GM18507 (cell line): ENCODE measurements at regions not wholly inside any gene's neighbourhood (a gene's known extent, or its start where the extent isn't known, plus 50 kb on each side); places are given as distances from the start of the nearest gene placed in this dataset.
A peak's percentile ranks its signal among the peaks of the same experiment; 100 is the strongest.

Source experiments
- DNase-seq: peaks from one replicate; pipeline ENCODE4 v3.0.0; 2011; ENCODE audit warnings: low read depth; ENCODE audit not compliant: insufficient read length; ENCODE audit errors: extremely low spot score
- FAIRE-seq: peaks from 2 replicates; lab custom pipeline; 2011; peaks lifted over from hg19 to GRCh38; lab: Jason Lieb, UNC

DNA sequence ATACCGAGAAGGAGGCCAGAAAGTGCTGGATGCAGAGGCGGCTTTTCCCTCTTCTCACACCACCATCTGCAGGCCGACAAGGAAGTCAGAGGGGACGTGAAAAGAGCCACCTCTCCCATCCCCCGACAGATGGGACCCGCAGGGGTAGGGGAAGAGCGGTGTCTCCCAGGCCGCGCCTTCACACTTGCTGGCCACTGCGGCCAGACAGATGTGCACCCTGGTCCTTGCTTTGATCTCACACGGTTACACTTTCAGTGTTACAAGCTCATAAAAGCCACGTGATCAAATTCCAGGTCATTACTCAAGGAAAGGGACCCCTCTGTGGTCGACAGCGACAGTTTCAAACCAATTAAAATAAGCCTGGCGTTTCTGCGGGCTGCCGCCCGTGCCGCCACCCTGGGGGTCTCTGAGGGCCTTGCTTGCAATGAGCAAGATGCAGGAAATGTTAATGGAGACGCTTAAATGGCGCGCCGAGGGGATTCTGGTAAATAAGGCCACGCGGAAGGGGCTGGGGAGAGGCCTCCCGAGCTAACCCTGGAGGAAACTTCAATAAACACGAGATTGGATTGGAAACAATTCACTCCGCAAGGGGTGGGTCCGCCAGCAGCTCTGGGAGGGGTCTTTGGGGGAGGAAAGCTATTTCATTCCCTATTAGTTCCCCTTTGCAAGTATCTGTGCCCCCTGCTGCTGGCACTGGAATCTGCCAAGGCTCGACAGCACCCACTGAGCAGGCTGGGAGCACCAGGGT is 240.9 kb downstream of the ENGASE start:
- FAIRE-seq, result no peak
- DNase-seq, result no peak

DNA sequence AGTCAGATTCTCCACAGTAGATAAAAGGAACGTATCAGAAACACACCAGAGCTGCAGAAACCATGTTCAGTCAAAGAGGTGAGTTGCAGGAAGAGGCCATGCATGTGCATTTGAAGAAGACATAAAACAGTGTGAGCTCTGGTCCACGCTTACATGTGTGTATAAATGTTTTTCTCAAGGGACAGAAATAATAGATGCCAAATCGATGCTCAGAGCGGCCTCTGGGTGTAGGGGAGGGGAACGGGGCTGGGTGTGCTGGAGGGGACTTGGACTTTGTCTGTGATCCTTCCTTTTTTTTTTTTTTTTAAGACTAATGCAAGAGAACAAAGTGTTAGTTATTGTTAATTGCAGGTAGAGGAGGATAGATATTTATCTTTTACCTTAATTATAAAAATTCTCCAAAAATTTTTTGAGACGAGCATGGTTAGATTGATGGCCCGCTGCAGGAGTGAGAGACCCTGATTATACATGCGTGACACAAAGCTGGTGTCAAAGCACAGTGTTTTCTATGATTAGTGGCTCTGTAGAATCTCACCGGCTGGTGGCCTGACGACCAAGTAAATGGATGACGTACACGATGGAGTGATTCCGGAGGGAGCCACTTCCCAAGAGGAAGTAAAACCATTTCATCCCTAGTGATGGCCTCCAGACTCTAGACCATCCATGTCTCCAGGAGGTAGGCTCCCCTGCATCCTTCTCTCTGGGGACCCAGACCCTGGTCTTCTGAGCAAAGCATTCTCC is 240.2 kb downstream of the ENGASE start:
- DNase-seq (no peak), FAIRE-seq (no peak)

DNA sequence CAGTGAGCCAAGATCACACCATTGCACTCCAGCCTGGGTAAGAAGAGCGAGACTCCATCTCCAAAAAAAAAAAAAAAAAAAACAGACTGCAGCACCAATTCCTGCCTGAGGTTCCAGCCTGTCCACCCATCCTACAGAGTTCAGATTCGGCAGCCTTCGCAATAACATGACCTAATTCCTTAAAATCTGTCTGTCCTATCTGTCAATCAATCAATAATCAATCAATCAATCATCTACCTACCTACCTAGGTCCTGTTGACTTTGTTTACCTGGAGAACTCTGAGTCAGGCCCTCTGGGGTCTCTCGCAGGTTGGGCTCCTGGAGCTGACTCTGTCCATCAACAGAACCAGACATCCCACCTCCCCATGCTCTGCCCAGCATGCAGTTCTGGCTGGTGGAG is 236.7 kb downstream of the ENGASE start:
- DNase-seq, result no peak
- FAIRE-seq, result no peak

DNA sequence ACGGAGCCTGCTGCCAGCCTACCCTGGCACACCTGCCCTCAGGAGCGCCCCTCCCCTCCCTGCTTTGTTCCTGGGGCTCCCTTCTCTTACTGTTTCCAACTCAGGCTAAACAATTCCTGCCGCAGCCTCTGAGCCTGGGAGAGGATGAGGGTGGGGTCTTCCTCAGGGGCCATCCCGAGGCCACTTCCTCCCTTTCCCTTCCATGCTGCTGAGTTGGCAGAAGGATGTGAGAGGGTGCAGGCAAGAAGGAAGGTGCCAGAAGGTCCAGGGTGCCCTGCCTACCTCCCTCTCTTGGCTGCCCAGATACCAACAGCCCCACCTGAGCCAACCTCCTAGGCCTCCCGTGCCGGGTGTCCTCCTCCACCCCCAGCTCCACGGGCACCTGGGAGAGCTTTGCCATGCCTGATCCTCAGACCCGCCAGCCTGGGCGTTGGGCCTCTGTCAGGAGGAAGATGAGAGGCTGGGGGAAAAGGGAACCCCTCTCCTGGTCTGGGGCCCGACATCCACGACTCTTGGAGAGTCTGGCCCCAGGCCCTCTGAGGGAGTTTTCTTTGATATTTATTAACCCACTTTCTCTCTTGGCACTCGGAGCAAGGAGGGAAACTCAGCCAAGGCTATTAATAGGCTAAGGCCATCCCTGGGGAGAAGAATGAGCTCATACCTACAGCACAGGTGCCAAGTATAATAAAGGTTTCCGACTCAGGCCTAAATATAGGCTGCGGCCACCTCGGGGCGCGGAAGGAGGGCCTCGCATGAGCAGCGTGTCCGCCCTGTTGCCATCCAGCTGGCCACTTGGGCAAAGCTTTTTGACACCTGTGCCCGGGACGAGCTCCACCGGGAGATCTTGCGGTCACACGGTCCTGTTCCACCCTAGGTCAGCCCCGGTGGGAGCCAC is 232.0 kb downstream of the ENGASE start:
- FAIRE-seq (no peak), DNase-seq (no peak)

DNA sequence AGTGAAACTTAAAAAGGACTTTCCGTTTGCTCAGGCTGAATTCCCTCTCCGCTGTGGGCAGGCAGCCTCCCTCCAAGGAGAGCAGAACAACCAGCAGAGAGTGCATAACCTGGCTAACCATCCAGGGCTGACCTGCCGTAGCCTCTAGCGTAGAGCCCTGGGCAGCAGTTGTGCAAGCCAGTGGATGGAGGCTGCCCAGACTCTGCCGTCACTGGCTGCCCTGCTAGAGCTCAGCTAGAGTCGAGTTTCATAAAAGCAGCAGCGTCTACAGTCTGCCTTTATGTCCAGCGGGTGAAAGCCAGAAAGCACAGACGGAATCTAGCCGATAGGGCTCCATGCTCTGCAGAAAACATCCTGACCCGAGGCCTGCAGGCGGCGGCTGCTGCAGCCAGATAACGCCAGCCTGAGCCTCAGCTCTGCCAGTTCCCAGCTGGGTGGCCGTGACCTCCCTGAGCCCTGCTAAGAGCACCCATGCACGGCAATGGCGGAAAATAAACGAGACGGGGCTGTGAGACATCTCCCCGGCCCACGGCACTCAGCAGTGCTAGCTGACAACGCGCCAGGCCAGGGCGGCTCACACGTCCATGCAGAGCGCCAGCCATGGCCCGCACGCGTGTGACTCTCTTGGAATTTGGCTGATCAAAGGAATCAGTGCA is 231.3 kb downstream of the ENGASE start:
- FAIRE-seq (no peak), DNase-seq (no peak)

DNA sequence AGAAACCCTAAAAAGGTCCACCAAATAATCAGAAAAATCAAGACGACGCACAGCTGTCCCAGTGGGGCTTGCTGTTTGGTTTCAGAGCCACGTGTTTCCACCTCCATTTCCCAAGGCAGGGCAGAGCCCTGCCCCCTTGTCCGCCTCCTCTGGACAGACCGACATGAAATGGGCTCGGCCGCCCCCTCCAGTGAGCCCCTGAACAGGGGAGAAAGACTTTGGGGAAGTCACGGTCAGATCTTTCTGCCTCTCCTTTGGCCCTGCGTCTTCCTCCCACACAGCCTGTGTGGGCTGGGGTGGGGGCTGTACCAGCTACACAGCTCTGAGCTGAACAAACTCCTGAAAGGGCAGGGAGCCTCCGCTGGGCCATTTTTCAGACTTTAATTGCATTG is 230.7 kb downstream of the ENGASE start:
- no peak for DNase-seq
- FAIRE-seq, result no peak

DNA sequence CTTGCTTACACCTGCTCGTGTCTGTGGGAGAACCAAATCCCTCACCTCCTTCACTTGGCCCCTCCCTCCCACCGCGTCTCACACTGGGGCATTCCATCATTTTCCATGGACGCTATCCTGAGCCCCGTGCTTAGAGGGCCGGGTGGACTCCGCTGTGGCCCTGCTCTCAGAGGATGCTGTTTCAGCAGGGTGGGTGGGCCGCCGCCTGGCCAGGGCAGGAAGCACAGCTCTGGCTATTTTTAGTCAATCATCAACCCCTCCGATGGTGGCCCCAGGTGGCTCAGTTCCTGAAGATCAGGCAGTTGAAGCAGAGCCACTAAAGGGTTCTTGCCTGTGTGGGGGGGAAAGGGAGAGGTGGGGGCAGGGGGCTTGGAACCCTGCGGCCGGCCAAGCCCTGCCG is 230.3 kb downstream of the ENGASE start:
- DNase-seq, result peak; percentile 9
- no peak for FAIRE-seq

DNA sequence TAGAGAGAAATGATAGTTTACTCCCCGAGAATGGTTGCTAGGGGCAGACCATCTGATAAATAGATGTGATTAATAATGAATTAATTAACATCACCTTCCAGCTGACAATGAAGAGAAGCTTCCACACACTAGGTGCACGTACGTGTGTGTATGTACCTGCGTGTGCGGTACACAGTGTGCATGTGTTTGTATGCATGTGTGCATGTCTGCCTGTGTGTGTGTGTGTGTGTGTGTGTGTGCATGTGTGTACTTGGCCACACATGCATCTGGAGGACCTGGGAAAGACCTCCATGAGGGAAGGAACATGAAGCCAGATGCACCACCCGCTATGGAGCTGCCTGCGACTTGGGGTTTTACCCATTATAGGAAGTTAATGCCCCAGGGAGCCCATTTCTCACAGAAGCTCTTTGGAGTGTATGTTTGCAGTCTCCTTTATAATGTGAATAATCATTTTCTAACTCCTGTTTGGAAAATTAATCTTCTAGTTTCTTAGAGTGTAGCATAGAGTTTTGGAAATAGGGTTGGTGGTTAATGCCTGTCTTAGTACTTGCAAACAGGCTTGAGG is 229.1 kb downstream of the ENGASE start:
- DNase-seq (no peak), FAIRE-seq (no peak)

DNA sequence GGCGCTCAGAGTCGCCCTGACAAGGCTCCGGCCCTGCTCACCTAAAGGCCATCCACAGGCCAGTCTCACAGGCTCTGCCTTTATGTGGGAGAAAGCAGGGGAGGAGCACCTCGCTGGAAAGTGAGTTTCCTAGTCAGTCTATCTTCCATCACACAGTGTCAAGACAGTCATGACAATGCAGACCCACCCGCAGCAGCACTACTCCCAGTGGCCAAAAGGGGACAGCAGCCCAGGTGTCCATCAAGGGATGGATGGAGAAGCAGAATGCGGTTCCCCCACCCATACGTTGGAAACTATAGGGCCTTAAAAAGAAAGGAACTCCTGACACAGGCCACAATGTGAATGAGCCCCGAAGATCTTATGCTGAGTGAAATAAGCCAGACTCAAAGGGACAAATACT is 226.8 kb downstream of the ENGASE start:
- FAIRE-seq (no peak), DNase-seq (no peak)

DNA sequence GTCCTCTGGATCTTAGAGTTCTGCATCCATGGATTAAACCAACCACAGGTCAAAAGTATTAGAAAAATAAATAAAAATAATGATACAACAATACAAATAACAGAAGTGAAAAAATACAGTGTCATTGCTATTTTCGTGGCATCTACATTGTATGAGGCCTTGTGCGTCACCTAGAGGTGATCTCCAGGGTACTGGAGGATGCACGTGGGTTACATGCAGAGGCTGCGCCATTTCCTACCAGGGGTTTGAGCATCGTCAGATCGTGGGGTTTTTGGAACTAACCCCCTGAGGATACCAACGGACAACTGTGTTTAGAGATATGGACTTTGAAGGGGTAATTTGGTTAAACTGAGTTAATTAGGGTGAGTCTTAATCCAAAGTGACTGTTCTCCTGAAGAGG is 224.7 kb downstream of the ENGASE start:
- FAIRE-seq (no peak), DNase-seq (no peak)

DNA sequence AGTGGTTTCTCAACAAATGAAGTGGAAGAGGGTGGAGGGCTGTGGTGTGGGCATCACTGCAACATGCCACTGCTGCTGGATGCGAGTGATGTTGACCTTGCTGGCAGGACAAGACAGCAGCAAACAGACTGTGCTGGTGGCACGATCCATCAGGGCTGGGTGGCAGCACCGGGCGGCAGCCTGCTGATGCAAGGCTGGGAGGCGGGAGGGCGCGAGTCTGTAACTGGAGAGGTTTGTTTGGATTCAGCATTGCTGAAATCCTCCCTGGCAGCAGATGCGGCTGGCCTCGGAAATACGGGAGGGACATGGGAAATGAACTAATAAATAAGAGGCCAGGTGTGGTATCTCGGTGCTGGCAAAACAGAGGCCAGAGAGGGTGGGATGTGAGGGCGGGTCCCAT is 224.2 kb downstream of the ENGASE start:
- DNase-seq, result no peak

DNA sequence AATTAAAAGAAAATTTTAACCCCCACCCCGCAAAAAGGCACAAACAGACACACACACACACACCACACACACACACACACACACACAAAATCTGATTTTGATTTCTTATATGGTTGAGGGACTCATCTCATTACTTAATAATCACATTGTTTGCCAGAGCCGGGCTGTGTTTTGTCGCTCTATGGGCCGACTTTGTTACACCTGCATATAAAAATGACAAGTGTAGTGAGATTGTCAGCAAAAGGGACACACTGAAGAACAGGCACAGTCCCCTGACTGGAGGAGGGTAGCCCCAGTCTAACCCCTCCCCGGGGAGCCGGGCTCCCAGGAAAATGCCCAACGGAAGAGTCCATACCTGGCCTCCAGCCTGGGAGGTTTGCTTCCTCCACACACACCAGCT is 221.6 kb downstream of the ENGASE start:
- FAIRE-seq (no peak), DNase-seq (no peak)

More for the DNA sequence above, 224.2 kb downstream of the ENGASE start:
- FAIRE-seq, result no peak

DNA sequence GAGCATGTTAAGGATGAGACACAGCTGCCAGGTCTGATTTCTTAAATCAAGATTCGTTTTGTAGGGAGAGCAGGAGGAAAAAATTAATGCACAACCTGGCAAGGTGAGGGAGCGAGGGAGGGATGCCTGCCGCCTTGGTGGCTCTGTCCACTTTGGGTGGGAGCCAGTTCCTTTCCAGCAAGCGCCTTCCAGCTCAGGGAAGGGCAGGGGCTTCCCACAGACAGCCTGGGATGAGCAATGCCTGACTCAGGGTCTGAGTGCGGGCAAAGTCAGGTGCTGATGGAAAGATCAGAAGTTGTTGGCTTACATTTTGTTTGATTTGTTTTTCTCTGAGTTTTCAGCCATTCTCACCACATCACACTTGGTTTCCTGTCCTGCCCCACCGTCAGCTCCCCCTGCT is 220.7 kb downstream of the ENGASE start:
- no peak for FAIRE-seq
- DNase-seq, result no peak

DNA sequence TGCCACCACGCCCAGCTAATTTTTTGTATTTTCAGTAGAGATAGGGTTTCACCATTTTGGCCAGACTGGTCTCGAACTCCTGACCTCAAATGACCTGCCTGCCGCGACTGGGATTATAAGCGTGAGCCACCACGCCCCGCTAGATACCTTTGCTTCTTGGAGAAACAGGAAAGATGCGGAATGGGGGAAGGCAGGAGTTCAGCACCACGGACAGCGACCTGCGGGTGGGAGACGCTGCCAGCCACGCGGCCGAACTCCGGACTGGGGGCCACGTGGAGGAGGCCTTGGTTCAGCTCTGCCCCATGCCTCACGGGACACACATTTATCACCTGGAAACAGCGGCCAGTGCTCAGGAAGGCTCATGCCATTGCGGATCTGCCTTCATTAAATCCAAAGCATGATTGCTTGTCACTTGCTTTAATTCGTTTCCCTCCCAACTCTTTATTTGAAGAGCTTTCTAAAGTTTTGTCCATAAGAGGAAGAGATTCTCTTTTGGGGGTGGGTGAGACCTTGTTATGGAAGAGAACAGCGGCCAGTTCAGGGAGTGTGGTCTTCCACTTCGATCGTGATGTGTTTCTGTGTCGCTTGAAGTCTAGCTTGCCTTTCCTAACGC is 219.9 kb downstream of the ENGASE start:
- FAIRE-seq, result no peak
- DNase-seq, result no peak

DNA sequence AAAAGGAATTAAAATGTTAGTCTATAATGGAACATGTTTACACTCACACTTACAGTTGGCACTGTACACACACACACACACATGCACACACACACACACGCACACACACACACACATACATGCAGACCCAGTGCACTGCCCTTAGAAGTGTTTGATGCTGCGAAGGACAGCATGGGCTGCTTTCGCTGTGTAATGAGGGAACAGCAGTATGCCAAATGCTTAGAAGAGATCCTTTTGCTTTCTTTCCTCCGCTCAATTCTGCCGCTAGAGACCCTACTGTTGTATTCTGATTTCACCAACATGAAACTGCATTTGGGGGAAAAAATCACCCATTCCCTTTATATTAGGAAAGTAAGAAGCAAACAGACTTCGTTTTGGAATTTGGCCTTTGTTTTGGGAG is 217.9 kb downstream of the ENGASE start:
- DNase-seq (no peak), FAIRE-seq (no peak)

DNA sequence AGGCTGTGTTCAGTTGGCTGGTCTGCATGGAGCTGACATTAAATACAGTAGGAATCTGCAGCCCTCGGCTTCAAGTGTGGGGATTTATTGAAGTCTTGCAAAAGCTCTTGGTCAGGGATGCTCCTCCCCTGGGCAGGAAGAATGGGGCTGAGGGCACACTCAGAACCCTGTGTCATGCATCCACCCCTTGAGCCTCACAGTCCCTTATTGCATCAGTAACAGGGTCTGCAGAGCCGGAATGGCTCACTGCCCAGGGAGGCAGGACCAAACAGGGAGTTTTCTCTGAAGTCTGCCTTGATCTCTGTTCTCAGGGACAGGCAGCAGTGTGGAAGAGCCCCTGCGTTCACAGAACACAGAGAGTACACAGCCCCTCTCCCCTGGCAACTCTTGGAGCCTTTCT is 216.8 kb downstream of the ENGASE start:
- FAIRE-seq (no peak), DNase-seq (no peak)

DNA sequence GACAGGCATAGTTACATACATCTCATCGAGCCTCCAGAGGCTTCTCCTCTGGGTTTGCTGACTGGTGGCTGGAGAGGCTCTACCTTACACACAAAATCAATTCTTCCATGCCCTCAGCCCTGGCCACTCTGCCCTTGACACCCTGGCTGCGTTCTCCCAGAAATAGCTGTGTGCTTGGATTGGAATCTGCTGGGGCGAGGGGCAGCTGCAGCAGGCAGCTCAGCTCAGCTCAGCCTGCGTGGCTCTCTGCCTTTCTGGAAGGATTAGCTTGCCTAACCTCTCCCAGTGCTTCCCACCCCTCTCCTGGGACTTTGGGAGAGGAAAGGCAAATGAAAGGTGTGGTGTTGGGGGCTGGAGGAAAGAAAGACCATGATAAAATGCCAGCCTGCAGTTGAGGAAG is 216.1 kb downstream of the ENGASE start:
- DNase-seq (no peak), FAIRE-seq (no peak)

DNA sequence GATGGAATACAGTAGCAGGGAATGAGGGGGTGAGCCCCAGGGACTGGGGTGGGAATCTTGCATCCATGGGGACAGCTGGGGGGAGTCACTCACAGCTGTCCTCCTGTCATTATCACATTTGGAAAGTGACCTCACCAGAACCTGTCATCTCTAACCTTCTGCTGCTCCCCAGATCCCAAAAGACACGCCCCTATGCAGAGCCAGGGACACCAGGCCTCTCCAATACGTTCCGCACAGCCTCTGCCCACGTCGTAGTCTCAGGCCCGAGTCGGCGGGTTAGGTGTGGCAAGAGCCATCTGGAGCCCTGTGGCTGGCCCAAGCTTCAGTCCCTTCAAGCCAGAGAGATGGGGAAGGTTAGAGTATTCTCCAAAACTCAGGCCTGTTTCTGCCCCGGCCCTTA is 214.3 kb downstream of the ENGASE start:
- DNase-seq (no peak), FAIRE-seq (no peak)

DNA sequence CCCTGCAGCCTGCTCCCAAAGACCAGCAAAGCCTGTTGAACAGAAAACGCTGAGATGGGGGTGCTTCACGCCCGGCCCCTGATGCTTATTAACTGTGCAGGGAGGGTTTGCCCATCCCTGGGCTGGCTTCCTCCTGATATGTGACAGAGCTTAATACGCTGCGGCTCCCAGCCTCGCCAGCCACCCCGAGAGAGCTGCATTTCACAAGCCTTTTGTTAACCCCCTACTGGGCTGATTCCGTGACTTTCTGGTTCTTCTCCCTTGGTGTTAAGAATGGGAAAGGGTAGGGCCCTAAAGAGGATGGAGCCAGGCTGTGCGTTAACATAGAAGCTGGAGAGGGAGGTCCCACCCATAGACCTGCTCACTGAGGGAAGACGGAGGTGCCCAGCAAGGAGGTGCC is 211.8 kb downstream of the ENGASE start:
- DNase-seq, result no peak
- FAIRE-seq, result no peak
